ENCODE measurements at regions not wholly inside any gene's neighbourhood (a gene's known extent, or its start where the extent isn't known, plus 50 kb on each side); places are given as distances from the start of the nearest gene placed in this dataset.

- no peak for TF ChIP-seq POLR2A (IDR thresholded peaks at IDR 0.05; ENCODE audit: low read depth, low read length)
- TF ChIP-seq TAF1 (IDR thresholded peaks at IDR 0.05; ENCODE audit: borderline replicate concordance, low read depth, low read length), result no peak
- no peak for TF ChIP-seq RAD21 (IDR thresholded peaks at IDR 0.05; ENCODE audit: insufficient read depth, low read depth, low read length)
- no peak for TF ChIP-seq SIN3A (IDR thresholded peaks at IDR 0.05; ENCODE audit: low read depth, low read length)
- TF ChIP-seq RB1 (IDR thresholded peaks at IDR 0.05; ENCODE audit: borderline replicate concordance), result no peak
- TF ChIP-seq FOXM1 (IDR thresholded peaks at IDR 0.05; ENCODE audit: low read depth, low read length), result no peak
- TF ChIP-seq MTA2 (IDR thresholded peaks at IDR 0.05; ENCODE audit: low read depth), result no peak
- TF ChIP-seq TBL1XR1 (IDR thresholded peaks at IDR 0.05; ENCODE audit: low read depth, low read length), result no peak
- no peak for TF ChIP-seq MTA3 (IDR thresholded peaks at IDR 0.05; ENCODE audit: borderline replicate concordance, low read length)
- no peak for TF ChIP-seq EP300 (IDR thresholded peaks at IDR 0.05; ENCODE audit: borderline replicate concordance in 1 of 2, control insufficient read depth in 1 of 2, low read depth in 2 of 2, low read length in 2 of 2)
- TF ChIP-seq CTCF (IDR thresholded peaks at IDR 0.05 in 2 of 3, conservative IDR thresholded peaks at IDR 0.05 in 1 of 3; ENCODE audit: control insufficient read depth in 2 of 3, extremely low read depth in 1 of 3, insufficient read depth in 1 of 3, low read depth in 3 of 3, low read length in 3 of 3), result no peak
Measured at GRCh38 chr1:195773931-195774330, 834.3 kb downstream of the KCNT2 start.
